ENCODE measurements at regions not wholly inside any gene's neighbourhood (a gene's known extent, or its start where the extent isn't known, plus 50 kb on each side); places are given as distances from the start of the nearest gene placed in this dataset.

- Histone ChIP-seq H3K9me3 (ENCODE audit: control insufficient read depth, low read length) (no peaks in the 10 kb centered on the region), H3K4me1 (ENCODE audit: control insufficient read depth, insufficient read depth, low read length) (peaks cover 4% of the 10 kb centered on the region), H3K4me3 (ENCODE audit: low read length) (no peak overlapping the region), H3K27me3 (ENCODE audit: control insufficient read depth, insufficient read depth, low read length) (no peaks in the 10 kb centered on the region), H3K9ac (ENCODE audit: low read length) (no peak overlapping the region), H3K36me3 (ENCODE audit: control insufficient read depth, insufficient read depth, low read length) (no peaks in the 10 kb centered on the region)
Observed at GRCh38 chr20:11098888-11099287, 425.1 kb upstream of the JAG1 start.

- no peaks in the 10 kb centered on the region for H3K36me3 ChIP-seq (ENCODE audit: control insufficient read depth, insufficient read depth, low read length)
- no peak overlapping the region for H3K4me3 ChIP-seq (ENCODE audit: low read length)
- no peak overlapping the region for H3K9ac ChIP-seq (ENCODE audit: low read length)
- H3K4me1 ChIP-seq (ENCODE audit: control insufficient read depth, insufficient read depth, low read length): peaks cover 4% of the 10 kb centered on the region
- no peaks in the 10 kb centered on the region for H3K27me3 ChIP-seq (ENCODE audit: control insufficient read depth, insufficient read depth, low read length)
- no peaks in the 10 kb centered on the region for H3K9me3 ChIP-seq (ENCODE audit: control insufficient read depth, low read length)
Observed at GRCh38 chr20:11101243-11101642, 427.4 kb upstream of the JAG1 start.

DNA sequence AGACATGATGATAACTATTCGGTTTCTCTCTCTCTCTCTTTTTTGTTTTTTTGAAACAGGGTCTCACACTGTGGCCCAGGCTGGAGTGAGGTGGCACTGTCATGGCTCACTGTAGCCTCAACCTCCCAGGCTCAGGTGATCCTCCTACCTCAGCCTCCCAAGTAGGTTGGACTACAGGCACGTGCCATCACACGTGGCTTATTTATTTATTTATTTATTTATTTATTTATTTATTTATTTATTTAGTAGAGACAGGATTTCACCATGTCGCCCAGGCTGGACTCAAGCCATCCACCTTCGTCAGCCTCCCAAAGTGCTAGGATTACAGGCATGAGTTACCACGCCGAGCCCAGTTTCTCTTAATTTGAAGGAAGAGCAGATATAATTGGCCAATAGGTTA lies 427.9 kb upstream of the JAG1 start:
- Histone ChIP-seq H3K4me1 (ENCODE audit: control insufficient read depth, insufficient read depth, low read length) (peaks cover 4% of the 10 kb centered on the region), H3K4me3 (ENCODE audit: low read length) (no peak overlapping the region), H3K9me3 (ENCODE audit: control insufficient read depth, low read length) (no peaks in the 10 kb centered on the region), H3K9ac (ENCODE audit: low read length) (no peak overlapping the region), H3K27me3 (ENCODE audit: control insufficient read depth, insufficient read depth, low read length) (no peaks in the 10 kb centered on the region), H3K36me3 (ENCODE audit: control insufficient read depth, insufficient read depth, low read length) (no peaks in the 10 kb centered on the region)

- Histone ChIP-seq H3K4me3 (ENCODE audit: low read length) (no peak overlapping the region), H3K9ac (ENCODE audit: low read length) (no peak overlapping the region), H3K9me3 (ENCODE audit: control insufficient read depth, low read length) (no peaks in the 10 kb centered on the region), H3K4me1 (ENCODE audit: control insufficient read depth, insufficient read depth, low read length) (peaks cover 4% of the 10 kb centered on the region), H3K27me3 (ENCODE audit: control insufficient read depth, insufficient read depth, low read length) (no peaks in the 10 kb centered on the region), H3K36me3 (ENCODE audit: control insufficient read depth, insufficient read depth, low read length) (no peaks in the 10 kb centered on the region)
Observed at GRCh38 chr20:11103866-11104265, 430.1 kb upstream of the JAG1 start.

- no peak overlapping the region for H3K4me3 ChIP-seq (ENCODE audit: low read length)
- no peaks in the 10 kb centered on the region for H3K36me3 ChIP-seq (ENCODE audit: control insufficient read depth, insufficient read depth, low read length)
- H3K27me3 ChIP-seq (ENCODE audit: control insufficient read depth, insufficient read depth, low read length): no peaks in the 10 kb centered on the region
- H3K9ac ChIP-seq (ENCODE audit: low read length): no peak overlapping the region
- no peaks in the 10 kb centered on the region for H3K4me1 ChIP-seq (ENCODE audit: control insufficient read depth, insufficient read depth, low read length)
- no peaks in the 10 kb centered on the region for H3K9me3 ChIP-seq (ENCODE audit: control insufficient read depth, low read length)
Observed at GRCh38 chr20:11108102-11108810, 434.5 kb upstream of the JAG1 start.

GRCh38 chr20:11110535-11110934 lies 436.7 kb upstream of the JAG1 start:
- H3K36me3 ChIP-seq (ENCODE audit: control insufficient read depth, insufficient read depth, low read length): no peaks in the 10 kb centered on the region
- H3K4me1 ChIP-seq (ENCODE audit: control insufficient read depth, insufficient read depth, low read length): no peaks in the 10 kb centered on the region

GRCh38 chr20:11111191-11111590 lies 437.4 kb upstream of the JAG1 start:
- Histone ChIP-seq H3K9ac (ENCODE audit: low read length) (no peak overlapping the region), H3K36me3 (ENCODE audit: control insufficient read depth, insufficient read depth, low read length) (no peaks in the 10 kb centered on the region), H3K4me1 (ENCODE audit: control insufficient read depth, insufficient read depth, low read length) (no peaks in the 10 kb centered on the region), H3K9me3 (ENCODE audit: control insufficient read depth, low read length) (no peaks in the 10 kb centered on the region), H3K4me3 (ENCODE audit: low read length) (no peak overlapping the region), H3K27me3 (ENCODE audit: control insufficient read depth, insufficient read depth, low read length) (no peaks in the 10 kb centered on the region)

More at GRCh38 chr20:11110535-11110934, 436.7 kb upstream of the JAG1 start:
- Histone ChIP-seq H3K4me3 (ENCODE audit: low read length) (no peak overlapping the region), H3K27me3 (ENCODE audit: control insufficient read depth, insufficient read depth, low read length) (no peaks in the 10 kb centered on the region), H3K9ac (ENCODE audit: low read length) (no peak overlapping the region), H3K9me3 (ENCODE audit: control insufficient read depth, low read length) (no peaks in the 10 kb centered on the region)

DNA sequence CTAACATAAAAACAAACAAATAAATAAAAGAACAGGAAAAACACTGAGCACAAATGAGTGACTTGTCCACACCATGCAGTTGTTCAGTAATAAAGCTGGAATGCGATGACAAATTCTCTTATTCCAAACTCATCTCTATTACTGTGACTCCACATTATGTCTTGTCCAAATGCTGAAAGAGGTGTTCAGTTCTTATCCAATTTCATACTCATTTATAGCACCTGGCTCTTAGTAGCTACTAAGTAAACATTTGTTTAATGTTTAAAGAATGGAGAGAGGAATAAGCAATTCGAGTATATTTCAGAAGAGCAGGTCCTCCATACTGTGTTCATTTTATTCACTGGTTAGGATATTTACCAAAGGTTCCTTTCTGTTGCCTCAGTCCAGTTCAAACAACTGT lies 439.0 kb upstream of the JAG1 start:
- H3K27me3 ChIP-seq (ENCODE audit: control insufficient read depth, insufficient read depth, low read length): no peaks in the 10 kb centered on the region
- no peaks in the 10 kb centered on the region for H3K36me3 ChIP-seq (ENCODE audit: control insufficient read depth, insufficient read depth, low read length)
- no peaks in the 10 kb centered on the region for H3K9me3 ChIP-seq (ENCODE audit: control insufficient read depth, low read length)
- no peak overlapping the region for H3K4me3 ChIP-seq (ENCODE audit: low read length)
- no peaks in the 10 kb centered on the region for H3K4me1 ChIP-seq (ENCODE audit: control insufficient read depth, insufficient read depth, low read length)
- no peak overlapping the region for H3K9ac ChIP-seq (ENCODE audit: low read length)

DNA sequence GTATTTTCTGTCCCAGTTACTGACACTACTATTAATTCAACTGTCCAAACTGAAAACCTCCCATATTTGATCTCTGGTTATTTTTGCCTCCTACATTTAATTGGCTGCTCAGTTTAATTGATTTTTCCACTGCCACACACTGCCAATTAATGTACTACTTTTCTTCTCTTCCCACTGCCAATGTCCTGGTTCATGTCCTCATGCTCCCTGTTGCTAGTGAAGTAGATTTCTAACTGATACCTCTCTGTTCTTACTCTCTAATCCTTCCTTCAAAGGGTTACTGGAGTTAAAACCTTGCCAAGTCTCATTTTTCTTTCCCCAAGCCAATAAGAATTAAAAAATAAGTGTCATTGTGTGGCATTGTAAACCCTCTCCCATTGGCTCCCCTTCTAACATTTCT lies 440.6 kb upstream of the JAG1 start:
- Histone ChIP-seq H3K9ac (ENCODE audit: low read length) (no peak overlapping the region), H3K4me3 (ENCODE audit: low read length) (no peak overlapping the region), H3K9me3 (ENCODE audit: control insufficient read depth, low read length) (no peaks in the 10 kb centered on the region), H3K36me3 (ENCODE audit: control insufficient read depth, insufficient read depth, low read length) (no peaks in the 10 kb centered on the region), H3K4me1 (ENCODE audit: control insufficient read depth, insufficient read depth, low read length) (no peaks in the 10 kb centered on the region), H3K27me3 (ENCODE audit: control insufficient read depth, insufficient read depth, low read length) (no peaks in the 10 kb centered on the region)

DNA sequence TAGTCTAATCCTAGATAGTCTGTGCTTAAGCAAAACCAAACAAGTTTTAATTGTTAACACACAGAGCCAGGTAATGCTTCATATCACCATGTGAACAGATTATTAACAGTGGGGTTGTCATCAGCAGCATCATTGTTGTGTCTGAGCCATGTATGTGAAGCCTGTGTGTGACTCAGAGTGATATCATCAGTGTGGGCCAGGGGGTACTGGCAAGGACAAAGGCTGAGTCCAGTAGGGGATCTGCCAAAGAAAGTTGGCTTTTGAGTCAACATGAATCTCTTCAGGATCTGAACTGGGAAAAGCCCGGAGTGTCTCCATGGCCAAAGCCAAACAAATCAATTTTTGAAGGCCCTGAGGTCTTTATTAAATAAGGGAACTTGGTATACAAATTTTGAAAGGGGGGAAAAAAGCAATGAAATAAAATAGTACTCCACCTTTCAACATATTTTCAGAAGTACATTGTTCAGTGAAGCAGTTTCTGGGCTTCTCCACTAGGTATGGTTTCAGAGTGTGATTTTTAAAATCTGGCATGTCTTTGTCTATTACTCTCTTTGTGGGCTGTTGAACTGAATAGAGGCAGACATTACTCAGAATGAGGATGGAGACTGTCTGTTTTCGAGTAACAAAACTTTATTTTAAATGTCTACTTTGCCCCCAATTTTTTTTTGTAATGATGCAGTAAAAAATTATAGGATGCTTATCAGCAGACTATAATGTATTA lies 444.2 kb upstream of the JAG1 start:
- H3K4me3 ChIP-seq (ENCODE audit: low read length): no peak overlapping the region
- H3K4me1 ChIP-seq (ENCODE audit: control insufficient read depth, insufficient read depth, low read length): no peaks in the 10 kb centered on the region
- H3K9ac ChIP-seq (ENCODE audit: low read length): no peak overlapping the region
- H3K27me3 ChIP-seq (ENCODE audit: control insufficient read depth, insufficient read depth, low read length): no peaks in the 10 kb centered on the region
- no peaks in the 10 kb centered on the region for H3K9me3 ChIP-seq (ENCODE audit: control insufficient read depth, low read length)
- no peaks in the 10 kb centered on the region for H3K36me3 ChIP-seq (ENCODE audit: control insufficient read depth, insufficient read depth, low read length)

DNA sequence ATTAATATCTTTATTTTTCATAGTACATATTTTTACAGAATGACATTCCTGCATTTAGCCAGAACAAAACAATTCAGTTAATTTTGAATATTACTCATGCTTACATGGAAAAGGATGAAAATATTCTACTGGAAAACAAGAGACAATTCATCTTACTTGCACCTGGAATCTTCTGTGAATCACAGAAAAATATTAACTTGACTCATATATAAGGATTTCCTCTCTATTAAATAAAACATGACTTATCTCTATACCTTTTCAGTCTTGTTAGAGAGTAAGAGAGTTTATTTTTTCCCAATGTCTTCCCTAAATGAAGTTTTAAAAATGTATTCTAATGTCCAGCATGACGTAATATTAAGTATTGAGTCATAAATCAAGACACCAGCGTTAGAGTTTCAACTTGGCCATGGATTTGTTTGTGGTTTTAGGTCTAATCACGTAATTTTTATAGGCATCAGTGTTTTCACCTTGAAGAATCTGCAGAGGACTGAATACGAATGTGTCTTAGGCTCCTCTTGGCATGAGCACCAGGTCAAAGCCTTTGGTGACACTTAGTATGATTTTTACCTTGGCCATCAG lies 445.1 kb upstream of the JAG1 start:
- Histone ChIP-seq H3K9me3 (ENCODE audit: control insufficient read depth, low read length) (no peaks in the 10 kb centered on the region), H3K4me1 (ENCODE audit: control insufficient read depth, insufficient read depth, low read length) (no peaks in the 10 kb centered on the region), H3K4me3 (ENCODE audit: low read length) (no peak overlapping the region), H3K9ac (ENCODE audit: low read length) (no peak overlapping the region), H3K36me3 (ENCODE audit: control insufficient read depth, insufficient read depth, low read length) (no peaks in the 10 kb centered on the region), H3K27me3 (ENCODE audit: control insufficient read depth, insufficient read depth, low read length) (no peaks in the 10 kb centered on the region)

DNA sequence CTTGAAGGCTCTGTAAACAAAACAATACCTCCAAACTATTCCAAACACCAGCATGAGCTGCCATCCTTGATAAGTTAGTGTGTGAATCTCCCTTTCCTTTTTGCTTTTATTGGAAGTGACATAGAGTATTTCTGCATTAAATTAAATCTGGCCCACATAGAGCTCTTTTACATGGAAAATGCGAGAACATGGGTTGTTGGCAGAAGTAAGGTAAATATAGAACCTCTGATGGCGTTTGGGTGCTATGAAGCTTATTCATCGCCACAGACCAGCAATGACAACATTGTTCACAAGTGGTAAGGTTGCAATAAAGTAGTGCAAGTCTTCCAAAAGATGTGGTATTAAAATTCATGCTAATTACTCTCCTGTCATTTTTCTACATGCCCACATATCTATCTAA lies 445.8 kb upstream of the JAG1 start:
- no peaks in the 10 kb centered on the region for H3K4me1 ChIP-seq (ENCODE audit: control insufficient read depth, insufficient read depth, low read length)
- no peak overlapping the region for H3K9ac ChIP-seq (ENCODE audit: low read length)
- H3K9me3 ChIP-seq (ENCODE audit: control insufficient read depth, low read length): no peaks in the 10 kb centered on the region
- no peaks in the 10 kb centered on the region for H3K36me3 ChIP-seq (ENCODE audit: control insufficient read depth, insufficient read depth, low read length)
- no peak overlapping the region for H3K4me3 ChIP-seq (ENCODE audit: low read length)
- H3K27me3 ChIP-seq (ENCODE audit: control insufficient read depth, insufficient read depth, low read length): no peaks in the 10 kb centered on the region

Data from mucosa of stomach (tissue), 1 donor.